ENCODE measurements at regions not wholly inside any gene's neighbourhood (a gene's known extent, or its start where the extent isn't known, plus 50 kb on each side); places are given as distances from the start of the nearest gene placed in this dataset.

DNA sequence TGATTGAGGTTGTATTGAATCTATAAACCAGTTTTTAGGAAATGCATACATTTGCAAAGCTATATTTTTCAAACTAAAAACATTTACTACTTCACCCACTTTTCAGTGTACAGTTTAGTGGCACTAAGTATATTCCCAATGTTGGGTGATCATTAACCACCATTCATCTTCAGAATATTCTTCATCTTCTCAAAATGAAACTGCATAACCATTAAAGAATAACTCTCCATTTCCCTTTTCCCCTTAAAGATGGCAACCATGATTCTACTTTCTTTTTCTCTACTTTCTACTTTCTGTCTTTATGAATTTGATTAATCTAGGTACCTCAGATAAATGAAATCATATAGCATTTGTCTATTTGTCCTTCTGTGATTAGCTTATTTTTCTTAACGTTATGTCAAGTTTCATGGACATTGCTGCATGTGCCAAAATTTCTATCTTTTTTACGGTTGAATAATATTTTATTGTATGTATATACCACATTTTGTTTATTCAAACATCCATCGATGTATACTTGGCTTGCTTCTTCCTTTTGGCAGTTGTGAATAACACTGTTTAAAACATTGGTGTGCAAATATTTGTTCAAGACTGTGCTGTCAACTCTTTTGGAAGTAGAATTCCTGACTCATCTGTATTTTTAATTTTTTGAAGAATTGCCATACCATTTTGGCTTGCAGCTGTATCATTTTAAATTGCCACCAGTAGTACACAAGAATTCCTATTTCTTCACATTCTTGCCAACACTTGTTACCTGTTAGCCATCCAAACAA is 104.9 kb downstream of the RPRM start:
- no peaks in the 10 kb centered on the region for H3K4me1 ChIP-seq (ENCODE audit: insufficient read depth, low read length)
- H2AFZ ChIP-seq (ENCODE audit: low read length), result no peak overlapping the region
- H3K9ac ChIP-seq (ENCODE audit: insufficient read depth, low read depth, low read length), result no peak overlapping the region
- POLR2A ChIA-PET, result no interaction called here
- in situ Hi-C loops (cut with HindIII; ENCODE audit: extremely low pct_ligation_motif_present, low pct_unique_long_range_greater_than_20kb) (no loop called here), intact Hi-C loops (cut with micrococcal nuclease; ENCODE audit: unreplicated experiment) (no loop called here)
- H4K20me1 ChIP-seq (ENCODE audit: insufficient read depth, low read length), result no peaks in the 10 kb centered on the region
- no peaks in the 10 kb centered on the region for H3K79me2 ChIP-seq (ENCODE audit: insufficient read depth, low read length)
- CTCF ChIA-PET (ENCODE audit: low intra/inter-chr PET ratio, low total read pairs), result no interaction called here
- H3K4me3 ChIP-seq (replicated peaks in 1 of 3; ENCODE audit: insufficient read depth in 1 of 3, low read depth in 2 of 3, low read length in 3 of 3), result no peak overlapping the region
- FAIRE-seq (no peak), DNase-seq (ENCODE audit: low spot score) (no peak), ATAC-seq (no peak)
- BruUV-seq (replicated peaks), result no TSS peak
- no peaks in the 10 kb centered on the region for H3K36me3 ChIP-seq (replicated peaks in 1 of 2; ENCODE audit: control insufficient read depth in 1 of 2, insufficient read depth in 2 of 2, low read length in 2 of 2)
- no peaks in the 10 kb centered on the region for H3K9me3 ChIP-seq (ENCODE audit: low read length)
- no peak overlapping the region for H3K27ac ChIP-seq (ENCODE audit: extremely low read length, insufficient read depth, low read length)
- 2% methylated on average over 3 of the region's 3 CpGs for WGBS (ENCODE audit: low lambda C conversion rate)
- TF ChIP-seq MAF1 (CRISPR knock-in tag; IDR thresholded peaks at IDR 0.05; ENCODE audit: borderline replicate concordance) (no peak), MAFK (conservative IDR thresholded peaks at IDR 0.05 in 1 of 2, IDR thresholded peaks at IDR 0.05 in 1 of 2; ENCODE audit: low read length in 2 of 2) (peak in 1 of 2 experiments; percentile 52; a peak in 1 of 4 replicates)
- no peak overlapping the region for H3K4me2 ChIP-seq (ENCODE audit: low read depth, low read length)
- H3K27me3 ChIP-seq (ENCODE audit: control insufficient read depth in 1 of 2, insufficient read depth in 2 of 2, low read length in 2 of 2), result no peaks in the 10 kb centered on the region

DNA sequence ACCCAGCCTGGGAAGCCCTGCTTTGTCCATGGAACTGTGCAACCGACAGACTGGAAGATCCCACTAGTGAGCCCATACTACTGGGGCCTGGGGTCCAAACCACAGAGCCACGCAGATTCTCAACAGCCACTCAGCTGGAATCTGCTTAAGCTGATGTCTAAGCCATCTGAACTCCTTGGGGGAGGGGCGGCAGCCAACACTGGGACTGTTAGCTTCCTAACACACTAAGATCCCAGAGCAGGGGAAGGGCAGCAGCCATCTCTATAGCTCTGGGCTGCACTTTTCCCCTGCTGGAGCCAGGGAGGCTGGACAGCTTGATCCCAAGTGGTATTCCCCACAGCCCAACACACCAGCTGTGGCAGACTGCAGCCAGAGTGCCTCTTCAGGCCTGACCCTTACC is 118.3 kb downstream of the RPRM start:
- no peaks in the 10 kb centered on the region for H4K20me1 ChIP-seq (ENCODE audit: insufficient read depth, low read length)
- no peak overlapping the region for H3K4me3 ChIP-seq (replicated peaks in 1 of 3; ENCODE audit: insufficient read depth in 1 of 3, low read depth in 2 of 3, low read length in 3 of 3)
- ChIA-PET CTCF (ENCODE audit: low intra/inter-chr PET ratio, low total read pairs) (no interaction called here), POLR2A (no interaction called here)
- WGBS (ENCODE audit: low lambda C conversion rate), result 7% methylated on average over 2 of the region's 3 CpGs
- H3K27ac ChIP-seq (ENCODE audit: extremely low read length, insufficient read depth, low read length), result no peak overlapping the region
- H2AFZ ChIP-seq (ENCODE audit: low read length), result no peak overlapping the region
- no peaks in the 10 kb centered on the region for H3K4me1 ChIP-seq (ENCODE audit: insufficient read depth, low read length)
- H3K9ac ChIP-seq (ENCODE audit: insufficient read depth, low read depth, low read length), result no peak overlapping the region
- intact Hi-C loops (cut with micrococcal nuclease; ENCODE audit: unreplicated experiment), result no loop called here
- no peaks in the 10 kb centered on the region for H3K27me3 ChIP-seq (ENCODE audit: control insufficient read depth in 1 of 2, insufficient read depth in 2 of 2, low read length in 2 of 2)
- BruUV-seq (replicated peaks), result no TSS peak
- H3K9me3 ChIP-seq (ENCODE audit: low read length), result no peaks in the 10 kb centered on the region
- no peak for DNase-seq (ENCODE audit: low spot score)
- no peak for FAIRE-seq
- H3K36me3 ChIP-seq (replicated peaks in 1 of 2; ENCODE audit: control insufficient read depth in 1 of 2, insufficient read depth in 2 of 2, low read length in 2 of 2), result no peaks in the 10 kb centered on the region
- H3K4me2 ChIP-seq (ENCODE audit: low read depth, low read length), result no peak overlapping the region
- ATAC-seq, result no peak
- no peaks in the 10 kb centered on the region for H3K79me2 ChIP-seq (ENCODE audit: insufficient read depth, low read length)
- in situ Hi-C loops (cut with HindIII; ENCODE audit: extremely low pct_ligation_motif_present, low pct_unique_long_range_greater_than_20kb), result no loop called here
- no peak for TF ChIP-seq NFE2 (CRISPR knock-in tag; IDR thresholded peaks at IDR 0.05)
- no peak for TF ChIP-seq RORA (CRISPR knock-in tag; IDR thresholded peaks at IDR 0.05)
- no peak for TF ChIP-seq NFKBIZ (CRISPR knock-in tag; IDR thresholded peaks at IDR 0.05)
- TF ChIP-seq RFX3 (CRISPR knock-in tag; IDR thresholded peaks at IDR 0.05), result no peak
- TF ChIP-seq ZNF790 (CRISPR knock-in tag; IDR thresholded peaks at IDR 0.05; ENCODE audit: borderline replicate concordance), result no peak
- TF ChIP-seq ZNF160 (CRISPR knock-in tag; IDR thresholded peaks at IDR 0.05), result no peak
- TF ChIP-seq, protein P1, sequence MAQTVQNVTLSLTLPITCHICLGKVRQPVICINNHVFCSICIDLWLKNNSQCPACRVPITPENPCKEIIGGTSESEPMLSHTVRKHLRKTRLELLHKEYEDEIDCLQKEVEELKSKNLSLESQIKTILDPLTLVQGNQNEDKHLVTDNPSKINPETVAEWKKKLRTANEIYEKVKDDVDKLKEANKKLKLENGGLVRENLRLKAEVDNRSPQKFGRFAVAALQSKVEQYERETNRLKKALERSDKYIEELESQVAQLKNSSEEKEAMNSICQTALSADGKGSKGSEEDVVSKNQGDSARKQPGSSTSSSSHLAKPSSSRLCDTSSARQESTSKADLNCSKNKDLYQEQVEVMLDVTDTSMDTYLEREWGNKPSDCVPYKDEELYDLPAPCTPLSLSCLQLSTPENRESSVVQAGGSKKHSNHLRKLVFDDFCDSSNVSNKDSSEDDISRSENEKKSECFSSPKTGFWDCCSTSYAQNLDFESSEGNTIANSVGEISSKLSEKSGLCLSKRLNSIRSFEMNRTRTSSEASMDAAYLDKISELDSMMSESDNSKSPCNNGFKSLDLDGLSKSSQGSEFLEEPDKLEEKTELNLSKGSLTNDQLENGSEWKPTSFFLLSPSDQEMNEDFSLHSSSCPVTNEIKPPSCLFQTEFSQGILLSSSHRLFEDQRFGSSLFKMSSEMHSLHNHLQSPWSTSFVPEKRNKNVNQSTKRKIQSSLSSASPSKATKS (CRISPR knock-in tag; IDR thresholded peaks at IDR 0.05), result no peak
- TF ChIP-seq, protein P2, sequence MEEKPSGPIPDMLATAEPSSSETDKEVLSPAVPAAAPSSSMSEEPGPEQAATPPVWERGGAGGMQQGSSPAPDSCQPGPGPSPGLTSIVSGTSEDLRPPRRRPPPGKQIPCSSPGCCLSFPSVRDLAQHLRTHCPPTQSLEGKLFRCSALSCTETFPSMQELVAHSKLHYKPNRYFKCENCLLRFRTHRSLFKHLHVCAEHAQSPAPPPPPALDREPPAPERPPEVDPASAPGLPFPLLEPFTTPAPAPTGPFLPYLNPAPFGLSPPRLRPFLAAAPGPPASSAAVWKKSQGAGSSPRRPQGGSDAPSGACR (CRISPR knock-in tag; IDR thresholded peaks at IDR 0.05), result no peak
- TF ChIP-seq JUNB (CRISPR knock-in tag; IDR thresholded peaks at IDR 0.05; ENCODE audit: borderline replicate concordance), result no peak
- TF ChIP-seq IKZF4 (CRISPR knock-in tag; IDR thresholded peaks at IDR 0.05; ENCODE audit: borderline replicate concordance, low read depth, not compliant biosample characterization), result no peak
- no peak for TF ChIP-seq SMC3 (IDR thresholded peaks at IDR 0.05; ENCODE audit: low read length)
- no peak for TF ChIP-seq ZNF207 (IDR thresholded peaks at IDR 0.05; ENCODE audit: borderline replicate concordance)
- TF ChIP-seq KLF16 (CRISPR knock-in tag; IDR thresholded peaks at IDR 0.05), result no peak

Measured in HepG2 (cell line).